Lung (tissue), 11 donors: ENCODE measurements at regions not wholly inside any gene's neighbourhood (a gene's known extent, or its start where the extent isn't known, plus 50 kb on each side); places are given as distances from the start of the nearest gene placed in this dataset.

Experiments
- ATAC-seq: fragments of 200-7000 bp; cut with Tn5 transposase; one replicate; pipeline ENCODE4 v1.9.1; 2020; ENCODE audit warnings: moderate number of reproducible peaks; ENCODE audit not compliant: insufficient read depth, low FRiP score
- DNase-seq, 3 donors: peaks; one replicate each; pipeline ENCODE4 v3.0.0-alpha.2; 2013 to 2017
- H3K27ac ChIP-seq, 2 donors: one replicate each; pipeline ENCODE4 v1.5.1; 2013; ENCODE audit warnings: mild to moderate bottlenecking in 2 of 2, moderate library complexity in 2 of 2, control low read depth in 1 of 2, inconsistent platforms in 1 of 2, low read depth in 1 of 2, low read length in 1 of 2
- H3K27me3 ChIP-seq, 3 donors: one replicate each; pipeline ENCODE4 v1.5.1; 2013; ENCODE audit warnings: low read length in 2 of 3; ENCODE audit not compliant: control insufficient read depth in 3 of 3, insufficient read depth in 3 of 3
- H3K36me3 ChIP-seq, 4 donors: one replicate each; pipeline ENCODE4 v1.5.1; 2013; ENCODE audit warnings: low read length in 4 of 4, mild to moderate bottlenecking in 1 of 4, moderate library complexity in 1 of 4; ENCODE audit not compliant: control insufficient read depth in 4 of 4, insufficient read depth in 4 of 4
- H3K4me1 ChIP-seq, 5 donors: one replicate each; pipeline ENCODE4 v1.5.1; 2013; ENCODE audit warnings: low read length in 5 of 5, mild to moderate bottlenecking in 2 of 5, moderate library complexity in 1 of 5; ENCODE audit not compliant: control insufficient read depth in 5 of 5, insufficient read depth in 5 of 5
- H3K4me3 ChIP-seq: one replicate; pipeline ENCODE4 v1.5.1; 2013; ENCODE audit warnings: mild to moderate bottlenecking, control low read depth, moderate library complexity
- H3K9ac ChIP-seq, 2 donors: one replicate each; pipeline ENCODE4 v1.5.1; 2013; ENCODE audit warnings: low read length in 2 of 2, control low read depth in 1 of 2; ENCODE audit not compliant: insufficient read depth in 1 of 2
- H3K9me3 ChIP-seq, 4 donors: one replicate each; pipeline ENCODE4 v1.5.1; 2013; ENCODE audit warnings: low read length in 3 of 4, mild to moderate bottlenecking in 1 of 4, moderate library complexity in 1 of 4; ENCODE audit not compliant: control insufficient read depth in 4 of 4, insufficient read depth in 3 of 4
- WGBS, 2 donors: extraction: QIAGEN DNeasy Blood & Tissue Kit; methylation state at CpG; one replicate each; pipeline ENCODE4 v1.1.7; 2013; 5-methylcytosine and 5-hydroxymethylcytosine counted together
- TF ChIP-seq, protein P1 (sequence below): IDR thresholded peaks from 2 replicates; pipeline ENCODE4 v1.5.1; 2012; ENCODE audit warnings: mild to moderate bottlenecking; ENCODE audit errors: control extremely low read depth, extremely low read depth
- donor health status: control.
- donor health status: control.
- donor health status: Bipolar disorder and iron deficiency.
- donor health status: healthy.
- donor health status: DM: yes; HTN: yes; CAD: no.

DNA sequence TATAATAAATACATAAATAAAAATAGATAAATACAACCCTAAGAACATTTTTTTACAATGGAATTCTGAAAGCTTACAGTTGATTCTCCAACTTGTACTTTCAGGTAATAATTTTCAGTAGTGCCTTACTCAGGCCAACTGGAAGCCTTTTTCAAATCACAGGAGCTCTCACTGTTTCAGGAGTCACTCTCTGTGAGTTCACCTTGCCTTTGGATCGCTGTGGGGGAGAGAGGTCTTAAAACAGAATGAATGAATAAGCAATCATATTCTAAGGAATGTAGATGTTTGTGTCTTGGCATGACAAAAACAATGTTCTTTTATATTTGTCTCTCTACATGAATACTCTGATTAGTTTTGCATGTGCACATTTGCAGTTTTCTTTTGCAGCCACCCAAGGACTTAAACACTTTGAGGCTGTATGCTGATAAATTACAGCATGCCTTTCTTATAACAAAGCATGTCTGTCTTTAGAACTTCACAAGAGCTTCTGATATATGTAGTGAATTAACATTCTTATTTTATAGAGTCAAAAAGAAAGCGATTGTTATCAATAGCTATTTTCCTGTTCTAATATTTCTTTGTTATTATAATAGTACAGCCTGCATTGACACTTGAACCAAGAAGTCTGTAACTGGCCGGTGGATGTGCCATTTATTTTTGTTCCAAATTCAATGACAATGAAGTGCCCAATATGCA lies 1111.5 kb upstream of the ATXN8OS start:
- H3K27ac ChIP-seq: no peak overlapping the region
- ATAC-seq (no peak), DNase-seq (no peak)
- H3K27me3 ChIP-seq: no peaks in the 10 kb centered on the region
- no peak overlapping the region for H3K4me3 ChIP-seq
- TF ChIP-seq, protein P1, sequence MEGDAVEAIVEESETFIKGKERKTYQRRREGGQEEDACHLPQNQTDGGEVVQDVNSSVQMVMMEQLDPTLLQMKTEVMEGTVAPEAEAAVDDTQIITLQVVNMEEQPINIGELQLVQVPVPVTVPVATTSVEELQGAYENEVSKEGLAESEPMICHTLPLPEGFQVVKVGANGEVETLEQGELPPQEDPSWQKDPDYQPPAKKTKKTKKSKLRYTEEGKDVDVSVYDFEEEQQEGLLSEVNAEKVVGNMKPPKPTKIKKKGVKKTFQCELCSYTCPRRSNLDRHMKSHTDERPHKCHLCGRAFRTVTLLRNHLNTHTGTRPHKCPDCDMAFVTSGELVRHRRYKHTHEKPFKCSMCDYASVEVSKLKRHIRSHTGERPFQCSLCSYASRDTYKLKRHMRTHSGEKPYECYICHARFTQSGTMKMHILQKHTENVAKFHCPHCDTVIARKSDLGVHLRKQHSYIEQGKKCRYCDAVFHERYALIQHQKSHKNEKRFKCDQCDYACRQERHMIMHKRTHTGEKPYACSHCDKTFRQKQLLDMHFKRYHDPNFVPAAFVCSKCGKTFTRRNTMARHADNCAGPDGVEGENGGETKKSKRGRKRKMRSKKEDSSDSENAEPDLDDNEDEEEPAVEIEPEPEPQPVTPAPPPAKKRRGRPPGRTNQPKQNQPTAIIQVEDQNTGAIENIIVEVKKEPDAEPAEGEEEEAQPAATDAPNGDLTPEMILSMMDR: no peak
- H3K4me1 ChIP-seq: no peaks in the 10 kb centered on the region
- H3K36me3 ChIP-seq: no peaks in the 10 kb centered on the region
- no peak overlapping the region for H3K9ac ChIP-seq
- WGBS, 2 donors: 64 to 68% methylated on average over 3 of the region's 3 CpGs
- no peaks in the 10 kb centered on the region for H3K9me3 ChIP-seq

DNA sequence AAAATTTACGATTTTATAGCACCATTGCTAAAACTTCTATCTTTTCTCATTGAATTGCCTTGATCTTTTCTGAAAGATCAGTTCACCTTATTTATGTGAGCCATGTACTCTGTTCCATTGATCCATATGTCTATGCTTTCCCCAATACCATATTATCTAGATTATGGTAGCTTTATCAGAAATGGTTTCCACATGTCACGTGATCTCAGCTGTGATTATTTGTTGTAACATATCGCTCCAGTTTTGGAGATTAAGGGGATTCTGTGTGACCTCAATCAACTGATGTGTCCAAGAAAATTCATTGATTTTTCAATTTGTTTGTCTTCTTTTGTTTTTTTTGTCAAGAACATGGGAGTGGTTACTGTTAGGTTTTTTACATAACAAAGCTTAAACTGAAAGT lies 1114.5 kb upstream of the ATXN8OS start:
- no peak for ATAC-seq
- Histone ChIP-seq H3K4me3 (no peak overlapping the region), H3K9me3 (peaks cover 0 to under 1% (median 0%) of the 10 kb centered on the region in 4 donors), H3K4me1 (no peaks in the 10 kb centered on the region), H3K27ac (no peak overlapping the region), H3K9ac (no peak overlapping the region), H3K27me3 (no peaks in the 10 kb centered on the region), H3K36me3 (no peaks in the 10 kb centered on the region)
- TF ChIP-seq, protein P1: no peak
- DNase-seq: no peak
- WGBS, 2 donors: 88 to 92% methylated on average over 3 of the region's 3 CpGs

DNA sequence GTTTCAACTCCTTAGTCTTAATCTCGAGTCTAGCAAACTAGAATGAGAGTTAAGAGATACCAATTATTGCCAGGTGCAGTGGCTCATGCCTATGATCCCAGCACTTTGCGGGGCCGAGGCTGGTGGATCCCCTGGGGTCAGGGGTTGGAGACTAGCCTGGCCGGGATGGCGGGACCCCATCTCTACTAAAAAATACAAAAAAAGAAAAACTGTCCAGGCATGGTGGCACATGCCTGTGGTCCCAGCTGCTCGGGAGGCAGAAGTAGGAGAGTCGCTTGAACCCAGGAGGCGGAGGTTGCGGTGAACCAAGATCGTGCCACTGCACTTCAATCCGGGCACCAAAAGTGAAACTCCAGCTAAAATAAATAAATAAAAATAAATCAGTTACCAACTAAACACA lies 1119.5 kb upstream of the ATXN8OS start:
- TF ChIP-seq, protein P1: no peak
- no peak for ATAC-seq
- Histone ChIP-seq H3K4me3 (no peak overlapping the region), H3K4me1 (no peaks in the 10 kb centered on the region), H3K9ac (no peak overlapping the region), H3K27me3 (no peaks in the 10 kb centered on the region), H3K36me3 (no peaks in the 10 kb centered on the region), H3K9me3 (peaks cover 0 to 6% (median 0%) of the 10 kb centered on the region in 4 donors), H3K27ac (no peak overlapping the region)
- DNase-seq: no peak
- WGBS, 2 donors: 81 to 86% methylated on average over 11 of the region's 11 CpGs

DNA sequence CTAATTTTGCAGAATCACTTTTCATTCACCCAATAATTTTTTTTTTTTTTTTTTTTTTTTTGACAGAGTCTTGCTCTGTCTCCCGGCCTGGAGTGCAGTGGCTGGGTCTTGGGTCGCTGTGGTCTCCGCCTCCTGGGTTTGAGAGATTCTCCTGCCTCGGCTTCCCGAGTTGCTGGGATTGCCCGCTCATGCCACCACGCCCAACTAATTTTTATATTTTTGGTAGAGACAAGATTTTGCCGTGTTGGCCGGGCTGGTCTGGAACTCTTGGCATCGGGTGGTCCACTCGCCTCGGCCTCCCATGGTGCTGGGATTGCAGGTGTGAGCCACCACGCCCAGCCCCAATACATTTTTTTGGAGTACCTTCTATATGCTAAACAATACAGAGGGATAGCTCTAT lies 1120.0 kb upstream of the ATXN8OS start:
- WGBS, 2 donors: 93 to 95% methylated on average over 13 of the region's 13 CpGs
- Histone ChIP-seq H3K4me1 (no peaks in the 10 kb centered on the region), H3K9me3 (peaks cover 0 to 9% (median 0%) of the 10 kb centered on the region in 4 donors), H3K27ac (no peak overlapping the region), H3K27me3 (no peaks in the 10 kb centered on the region), H3K4me3 (no peak overlapping the region), H3K36me3 (no peaks in the 10 kb centered on the region), H3K9ac (no peak overlapping the region)
- DNase-seq: no peak
- no peak for ATAC-seq
- TF ChIP-seq, protein P1: no peak
